ENCODE measurements at regions not wholly inside any gene's neighbourhood (a gene's known extent, or its start where the extent isn't known, plus 50 kb on each side); places are given as distances from the start of the nearest gene placed in this dataset.
"Not testable (repeated sequence)": the region's sequence is repeated elsewhere in the genome, so short reads cannot be mapped to it uniquely, and the experiment has no call there.

DNA sequence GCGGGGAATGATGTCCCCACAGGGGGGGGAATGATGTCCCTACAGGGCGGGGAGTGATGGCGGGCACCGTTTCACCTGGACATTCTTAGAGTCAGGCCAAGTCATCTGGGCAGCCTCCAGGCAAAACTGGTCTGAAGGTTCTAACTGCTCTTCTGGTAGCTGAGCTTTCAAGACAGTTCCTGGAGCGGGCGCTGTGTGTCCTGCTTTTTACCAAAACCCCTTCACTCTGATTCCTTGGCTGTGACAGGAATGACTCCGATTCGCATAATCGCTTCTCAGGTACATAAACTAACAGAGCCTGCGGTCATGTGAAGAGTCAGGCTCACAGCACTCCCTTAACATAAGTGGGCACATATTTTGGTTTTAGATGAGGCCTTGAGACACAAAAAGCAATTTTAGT lies 836.0 kb downstream of the TRIML1 start:
- DNase-seq, result no peak

DNA sequence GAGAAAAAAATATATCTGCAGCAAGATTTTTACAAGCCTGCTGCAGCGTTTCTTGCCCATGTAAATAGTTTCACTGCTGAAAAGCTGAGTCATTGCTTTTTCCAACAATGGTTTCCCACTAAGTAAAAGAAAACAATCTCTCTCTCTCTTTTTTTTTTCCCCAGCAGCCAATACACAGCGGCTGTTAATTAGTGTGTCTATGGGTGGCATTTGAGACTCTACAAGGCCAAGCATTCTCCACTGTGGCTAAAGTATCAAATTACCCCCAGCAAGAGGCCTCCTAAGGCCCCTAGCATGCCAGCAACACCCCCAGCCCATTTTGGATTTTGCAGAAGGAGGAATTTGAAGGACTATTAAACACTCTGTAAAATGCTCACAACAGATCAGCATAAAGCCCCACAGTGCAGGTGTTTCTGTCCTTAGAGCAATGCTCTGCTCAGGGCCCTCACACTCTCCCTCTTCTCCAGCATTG lies 837.4 kb downstream of the TRIML1 start:
- DNase-seq, result no peak

DNA sequence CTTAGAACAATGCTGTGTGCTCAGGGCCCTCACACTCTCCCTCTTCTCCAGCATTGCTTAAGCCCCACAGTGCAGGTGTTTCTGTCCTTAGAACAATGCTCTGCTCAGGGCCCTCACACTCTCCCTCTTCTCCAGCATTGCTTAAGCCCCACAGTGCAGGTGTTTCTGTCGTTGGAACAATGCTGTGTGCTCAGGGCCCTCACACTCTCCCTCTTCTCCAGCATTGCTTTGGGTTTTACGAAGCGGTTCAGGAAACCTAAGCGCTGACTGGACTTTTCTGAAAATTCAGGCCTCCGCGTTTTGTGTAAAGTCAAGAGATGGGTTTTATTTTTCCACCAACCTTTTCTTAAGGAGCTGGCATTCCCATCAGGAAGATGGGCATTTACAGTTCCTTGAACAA lies 838.0 kb downstream of the TRIML1 start:
- not testable (repeated sequence) for DNase-seq

DNA sequence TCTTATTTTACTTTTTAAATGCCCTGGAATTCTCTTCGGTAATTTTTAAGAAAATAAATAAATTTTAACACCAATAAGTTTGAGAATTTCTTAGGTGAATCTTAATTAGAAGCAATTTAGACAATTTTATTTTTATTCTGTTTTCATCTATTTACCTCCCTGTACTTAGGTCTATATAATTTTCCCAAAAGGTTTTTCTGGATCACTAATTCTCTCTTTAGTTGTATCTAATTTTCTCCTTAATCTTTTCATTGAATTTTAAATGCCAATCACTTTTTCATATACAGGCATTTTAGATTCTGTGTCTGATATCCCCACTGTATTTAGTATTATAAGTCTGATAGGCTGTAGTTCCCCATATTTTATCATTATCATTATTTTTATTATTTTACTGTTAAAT lies 845.3 kb downstream of the TRIML1 start:
- no peak for DNase-seq

DNA sequence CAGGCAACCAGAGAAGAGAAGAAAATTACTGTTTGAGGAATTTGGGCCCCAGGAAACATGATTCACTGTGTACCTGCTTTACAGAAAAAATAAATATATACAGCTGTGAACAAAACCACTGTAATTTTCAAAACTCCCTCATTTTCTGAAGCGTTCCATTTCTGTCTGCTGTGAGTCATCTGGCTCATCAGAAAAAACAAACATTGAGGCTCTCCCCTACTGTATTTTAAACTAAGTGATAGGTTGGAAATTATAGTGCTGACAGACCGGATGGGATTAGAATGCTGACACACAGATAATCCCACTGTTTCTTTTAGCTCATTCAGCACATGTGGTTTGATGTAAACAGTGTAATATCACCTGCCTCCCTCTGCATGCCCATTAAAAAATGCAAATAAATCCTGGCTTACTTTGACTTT lies 847.0 kb downstream of the TRIML1 start:
- DNase-seq, result no peak

DNA sequence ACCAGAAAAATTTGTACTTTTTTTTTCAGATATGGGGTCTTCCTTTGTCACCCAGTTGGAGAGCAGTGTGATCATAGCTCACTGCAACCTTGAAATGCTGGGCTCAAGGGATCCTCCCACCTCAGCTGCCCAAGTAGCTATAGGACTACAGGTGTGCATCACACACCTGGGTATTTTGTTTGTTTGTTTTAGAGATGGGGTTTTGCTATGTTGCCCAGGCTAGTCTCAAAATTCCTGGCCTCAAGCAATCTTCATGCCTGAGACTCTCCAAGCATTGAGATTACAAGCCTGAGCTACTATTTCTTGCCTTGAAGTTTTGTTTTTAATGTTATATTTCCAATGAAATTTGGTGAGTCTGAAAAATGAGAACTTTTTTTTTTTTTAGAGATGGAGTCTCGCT lies 847.8 kb downstream of the TRIML1 start:
- no peak for DNase-seq

DNA sequence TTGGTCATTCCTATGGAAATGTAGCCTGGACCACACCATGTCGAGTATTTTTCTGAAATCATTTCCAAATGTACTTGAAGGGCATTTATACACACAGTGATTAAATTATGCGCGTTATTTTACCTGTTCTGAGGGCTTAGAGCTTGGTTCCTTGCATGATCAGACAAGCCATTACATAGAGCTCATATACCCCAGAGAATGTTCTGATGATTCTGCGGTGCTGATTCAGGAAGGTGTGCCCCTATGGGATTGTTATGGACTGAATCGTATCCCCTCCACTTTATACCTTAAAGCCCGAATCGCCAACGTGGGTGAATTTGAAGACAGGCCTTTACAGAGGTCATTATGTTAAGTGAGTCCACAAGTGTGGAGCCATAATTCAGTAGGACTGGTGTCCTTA lies 848.9 kb downstream of the TRIML1 start:
- no peak for DNase-seq

DNA sequence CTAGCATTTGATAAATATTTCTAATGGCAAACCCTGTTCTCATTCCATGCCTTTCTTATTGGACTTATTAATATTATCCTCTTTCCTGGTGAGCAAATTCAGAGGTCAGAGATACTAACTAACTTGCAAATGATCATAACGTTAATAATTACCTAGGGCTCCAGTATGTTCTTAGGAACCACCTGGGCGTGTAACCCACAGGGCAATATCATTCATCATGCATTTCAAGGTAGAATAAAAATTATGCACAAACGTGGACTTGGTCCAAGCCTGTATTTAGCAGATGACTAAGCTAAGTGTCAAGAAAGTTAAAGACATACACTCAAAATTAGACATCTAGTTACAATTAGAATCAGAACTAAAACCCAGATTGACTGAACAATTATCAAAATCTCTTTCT lies 850.1 kb downstream of the TRIML1 start:
- no peak for DNase-seq

DNA sequence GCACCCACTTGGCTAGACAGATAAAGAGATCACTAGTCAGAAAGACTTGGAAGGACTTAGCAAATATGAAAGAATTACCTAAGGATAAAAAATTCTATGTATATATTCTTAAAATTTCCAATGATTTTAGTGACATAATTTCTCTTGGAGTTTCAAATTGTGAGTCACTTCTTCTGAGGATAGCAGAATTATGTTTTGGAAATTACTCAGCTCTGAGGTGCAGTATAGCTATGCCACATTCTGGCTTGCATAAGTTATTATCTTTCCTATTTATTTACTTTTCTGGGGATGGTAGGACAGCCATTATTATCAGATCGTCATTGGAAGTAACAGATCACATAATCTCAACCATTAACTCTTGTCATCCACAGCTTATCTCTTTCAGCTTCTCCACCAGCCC lies 853.5 kb downstream of the TRIML1 start:
- no peak for DNase-seq

DNA sequence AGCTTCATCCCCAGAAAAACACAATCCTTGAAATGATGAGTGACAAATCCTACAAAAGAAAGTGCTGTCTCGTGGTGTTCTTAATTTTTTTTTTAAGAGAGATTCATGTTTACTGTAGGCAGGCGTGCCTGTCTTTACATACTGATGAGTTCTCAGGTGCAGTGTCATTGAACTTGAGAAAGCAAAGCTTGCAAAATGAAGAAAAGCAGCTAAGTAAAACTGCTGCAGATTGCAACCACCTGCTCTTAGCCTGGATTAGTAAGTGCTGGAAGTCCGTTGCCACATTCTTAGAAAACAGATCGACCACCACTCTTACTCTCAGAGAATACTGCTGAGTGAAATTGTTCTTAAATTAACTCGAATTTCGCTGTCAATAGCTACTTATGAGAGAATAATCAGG lies 854.6 kb downstream of the TRIML1 start:
- DNase-seq, result no peak

DNA sequence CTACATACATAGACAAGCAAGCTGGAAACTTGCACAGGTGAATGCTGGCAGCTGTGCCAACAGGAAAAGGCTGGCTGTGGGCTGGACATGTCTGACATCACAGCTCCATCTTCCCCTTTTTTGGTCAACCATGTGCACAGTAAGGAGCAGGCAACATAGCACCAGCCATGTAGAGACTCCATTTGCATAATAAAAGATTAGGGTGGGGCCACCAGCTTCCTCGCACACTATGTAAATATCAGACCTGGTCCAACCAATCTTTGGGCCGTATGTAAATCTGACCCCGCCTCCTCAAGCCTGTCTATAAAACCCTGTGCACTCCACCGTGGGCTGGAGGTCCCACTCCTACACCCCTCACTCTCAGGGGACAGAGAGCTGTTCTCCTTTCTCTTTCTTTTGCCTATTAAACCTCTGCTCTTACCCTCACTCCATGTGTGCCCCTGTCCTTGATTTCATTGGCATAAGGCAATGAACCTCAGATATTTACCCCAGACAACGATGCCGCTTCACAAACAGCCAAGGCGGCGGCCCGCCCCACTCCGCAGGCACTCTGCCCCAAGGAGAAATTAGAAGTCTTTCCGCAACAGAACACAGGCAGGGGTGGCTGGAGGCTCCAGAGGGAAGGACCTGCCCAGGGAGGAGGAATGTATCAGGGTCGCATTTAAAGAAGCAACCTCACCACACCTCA lies 862.2 kb downstream of the TRIML1 start:
- DNase-seq, result no peak

DNA sequence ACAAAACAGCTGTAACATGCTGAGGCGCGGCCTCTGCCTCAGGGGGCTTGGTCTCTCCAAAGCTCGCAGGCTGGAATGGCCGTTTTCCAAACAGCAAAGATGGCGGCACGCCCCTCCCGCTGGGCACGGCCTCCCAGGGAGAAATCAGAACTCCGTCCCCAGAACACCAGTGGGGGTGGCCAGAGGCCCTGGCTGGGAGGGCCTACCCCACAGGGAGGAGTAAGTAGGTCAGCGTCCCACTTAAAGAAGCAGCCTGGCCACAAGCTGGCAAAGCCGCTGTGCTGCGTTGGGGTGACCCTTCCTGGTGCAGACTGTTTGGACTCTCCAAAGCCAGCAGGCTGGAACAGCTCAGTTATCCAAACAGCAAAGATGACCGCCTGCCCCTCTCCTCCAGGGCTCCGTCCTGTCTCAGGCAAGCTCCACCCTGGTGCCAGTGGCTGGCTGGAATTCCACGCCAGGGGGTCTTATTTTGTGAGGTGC lies 862.8 kb downstream of the TRIML1 start:
- no peak for DNase-seq

DNA sequence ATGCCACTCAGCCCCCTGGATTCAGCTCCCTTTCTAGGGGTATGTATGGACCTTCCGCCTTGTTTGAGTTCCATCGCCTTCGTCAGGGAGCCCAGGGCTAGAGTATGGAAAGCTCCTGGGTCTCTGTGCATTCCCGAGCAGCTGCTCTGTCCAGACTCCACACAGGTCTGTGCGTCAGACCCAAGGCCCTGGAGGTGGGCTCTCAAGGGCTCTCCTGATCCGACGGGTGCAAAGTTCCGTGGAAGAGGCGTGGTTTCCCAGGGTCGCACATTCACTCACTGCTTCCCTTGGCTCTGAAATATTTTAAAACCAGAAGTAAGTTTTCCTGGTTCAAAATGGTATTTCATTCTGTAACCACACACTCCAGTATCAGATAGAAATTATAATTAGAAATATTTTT lies 863.2 kb downstream of the TRIML1 start:
- DNase-seq, result no peak

DNA sequence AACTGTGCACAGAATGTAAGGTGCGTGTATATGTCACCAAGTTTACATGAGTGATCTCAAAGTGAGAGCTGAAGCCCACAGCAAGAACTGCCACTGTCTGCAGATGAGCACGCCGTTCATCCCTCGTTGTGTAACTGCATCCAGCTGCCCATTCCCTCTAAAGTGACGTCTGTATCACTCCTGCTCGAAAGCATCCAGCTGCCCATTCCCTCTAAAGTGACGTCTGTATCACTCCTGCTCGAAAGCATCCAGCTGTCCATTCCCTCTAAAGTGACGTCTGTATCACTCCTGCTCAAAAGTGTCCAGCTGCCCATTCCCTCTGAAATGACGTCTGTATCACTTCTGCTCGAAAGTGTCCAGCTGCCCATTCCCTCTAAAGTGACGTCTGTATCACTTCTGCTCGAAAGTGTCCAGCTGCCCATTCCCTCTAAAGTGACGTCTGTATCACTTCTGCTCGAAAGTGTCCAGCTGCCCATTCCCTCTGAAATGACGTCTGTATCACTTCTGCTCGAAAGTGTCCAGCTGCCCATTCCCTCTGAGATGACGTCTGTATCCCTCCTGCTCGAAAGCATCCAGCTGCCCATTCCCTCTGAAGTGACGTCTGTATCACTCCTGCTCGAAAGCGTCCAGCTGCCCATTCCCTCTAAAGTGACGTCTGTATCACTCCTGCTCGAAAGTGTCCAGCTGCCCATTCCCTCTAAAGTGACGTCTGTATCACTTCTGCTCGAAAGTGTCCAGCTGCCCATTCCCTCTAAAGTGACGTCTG lies 871.4 kb downstream of the TRIML1 start:
- not testable (repeated sequence) for DNase-seq

DNA sequence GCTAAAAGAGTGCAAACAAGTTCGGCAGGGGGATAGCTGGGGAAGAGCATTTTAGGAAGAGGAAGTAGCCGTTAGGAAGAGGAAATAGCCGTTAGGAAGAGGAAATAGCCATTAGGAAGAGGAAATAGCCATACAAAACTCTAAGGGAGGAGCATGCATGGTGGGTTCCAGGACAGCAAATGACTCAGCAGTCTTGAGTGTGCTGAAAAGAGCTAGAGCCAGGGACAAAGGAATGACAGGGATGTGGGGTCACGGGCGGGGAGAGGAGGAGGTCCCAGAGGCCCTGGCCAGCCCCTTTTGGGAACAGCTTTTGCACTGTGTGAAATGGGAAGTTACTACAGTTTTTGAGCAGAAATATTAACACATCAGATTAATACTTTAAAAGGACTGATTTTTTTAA lies 882.6 kb downstream of the TRIML1 start:
- no peak for DNase-seq

DNA sequence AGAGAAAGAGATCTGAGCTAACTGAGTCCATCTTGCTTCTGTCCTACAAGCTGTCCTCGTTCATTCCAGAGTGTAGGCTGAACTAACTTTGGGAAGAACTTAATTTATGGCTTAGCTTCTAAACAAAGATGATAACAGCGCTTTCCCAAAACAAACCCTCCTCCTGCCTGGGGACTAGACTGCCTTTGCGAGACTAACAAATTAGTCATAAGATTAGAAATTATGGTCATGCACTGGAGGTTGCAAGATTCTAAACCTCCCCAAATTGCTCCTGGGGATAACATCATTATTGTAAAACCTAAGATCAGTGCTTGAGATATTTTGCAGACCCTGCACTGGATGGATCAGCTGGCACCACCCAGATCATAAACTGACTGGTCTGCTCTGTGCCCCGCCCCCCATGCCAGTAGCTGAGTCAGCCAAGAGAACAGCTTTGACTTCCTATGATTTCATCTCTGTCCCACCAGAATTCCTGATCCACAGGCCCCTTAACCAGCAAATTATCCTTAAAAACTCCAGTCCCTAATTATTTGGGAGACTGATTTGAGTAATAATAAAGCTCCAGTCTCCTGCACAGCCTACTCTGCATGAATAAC lies 883.3 kb downstream of the TRIML1 start:
- no peak for DNase-seq

DNA sequence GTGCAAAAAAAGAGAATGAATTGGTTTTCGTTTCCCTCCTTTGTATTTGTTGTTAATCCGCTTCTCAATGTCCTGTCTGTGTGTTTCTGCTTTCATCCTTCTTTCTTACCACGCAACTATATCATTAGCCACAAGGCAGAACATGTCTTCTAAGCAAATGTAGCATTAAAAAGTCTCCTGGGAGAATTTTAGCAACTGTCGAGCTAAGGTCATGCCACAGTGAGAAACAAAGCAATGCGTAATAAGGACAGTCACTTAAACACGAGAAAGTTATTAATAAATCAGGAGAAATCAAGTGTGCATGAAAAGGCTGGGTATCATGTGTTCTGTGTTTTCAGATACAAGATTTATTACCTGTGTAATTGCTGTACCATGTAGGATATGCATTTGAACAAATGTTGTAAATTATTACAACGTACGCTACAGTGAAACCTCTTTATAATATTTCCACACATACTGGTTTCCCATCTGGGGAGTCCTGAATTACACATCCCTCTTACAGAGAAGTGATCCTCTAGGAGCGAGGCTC lies 890.8 kb downstream of the TRIML1 start:
- DNase-seq, result no peak

DNA sequence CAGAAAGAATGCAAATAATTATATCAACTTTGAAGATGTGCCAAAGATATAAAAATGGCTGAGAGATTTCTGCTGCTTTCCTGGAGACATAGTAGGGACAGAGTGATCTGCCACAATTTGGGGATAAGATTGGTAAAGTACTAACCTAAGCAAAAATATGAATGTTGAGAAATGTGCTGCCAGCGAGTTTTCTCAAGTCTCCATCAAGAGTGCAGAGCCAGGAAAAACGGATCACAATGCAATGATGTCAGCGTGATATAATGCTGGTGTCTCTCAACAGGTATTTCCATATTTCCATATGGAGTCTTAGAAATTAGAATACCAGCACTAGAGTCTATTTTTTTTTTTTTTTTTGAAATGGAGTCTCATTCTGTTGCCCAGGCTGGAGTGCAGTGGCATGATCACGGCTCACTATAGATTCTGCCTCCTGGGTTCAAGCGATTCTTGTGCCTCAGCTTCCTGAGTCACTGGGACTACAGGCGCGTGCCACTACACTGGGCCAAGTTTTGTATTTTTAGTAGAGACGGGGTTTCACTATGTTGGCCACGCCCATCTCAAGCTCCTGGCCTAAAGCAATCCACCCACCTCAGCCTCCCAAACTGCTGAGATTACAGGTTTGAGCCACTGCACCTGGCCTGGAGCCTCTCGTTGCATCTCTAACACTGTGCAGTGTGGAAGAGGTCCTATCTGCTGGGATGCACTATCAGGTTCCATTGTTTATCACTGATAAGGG lies 893.5 kb downstream of the TRIML1 start:
- DNase-seq, result no peak

DNA sequence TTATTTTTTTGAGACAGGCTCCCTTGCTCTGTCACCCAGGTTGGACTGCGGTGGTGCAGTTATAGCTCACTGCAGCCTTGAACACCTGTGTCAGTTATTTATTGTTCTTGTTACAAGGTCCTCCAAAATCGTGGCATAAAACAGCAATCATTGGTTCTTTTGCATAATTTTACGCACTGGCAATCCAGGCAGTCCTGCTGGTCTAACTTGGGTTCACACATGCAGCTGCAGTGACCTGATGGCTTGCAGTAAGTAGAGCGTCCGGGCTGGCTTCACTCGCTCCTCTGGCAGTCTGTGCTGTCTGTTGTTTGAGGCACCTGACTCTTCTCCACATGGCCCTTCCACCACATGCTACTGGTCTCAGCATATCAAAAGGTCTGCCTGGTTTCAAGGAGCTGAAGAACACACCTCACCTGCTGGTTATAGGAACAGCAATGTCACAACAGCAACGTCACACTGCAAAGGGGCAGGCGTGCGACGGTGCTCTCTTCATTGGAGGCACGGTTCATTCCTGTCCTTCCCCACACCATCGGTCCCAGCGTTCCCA lies 894.6 kb downstream of the TRIML1 start:
- DNase-seq, result no peak

DNA sequence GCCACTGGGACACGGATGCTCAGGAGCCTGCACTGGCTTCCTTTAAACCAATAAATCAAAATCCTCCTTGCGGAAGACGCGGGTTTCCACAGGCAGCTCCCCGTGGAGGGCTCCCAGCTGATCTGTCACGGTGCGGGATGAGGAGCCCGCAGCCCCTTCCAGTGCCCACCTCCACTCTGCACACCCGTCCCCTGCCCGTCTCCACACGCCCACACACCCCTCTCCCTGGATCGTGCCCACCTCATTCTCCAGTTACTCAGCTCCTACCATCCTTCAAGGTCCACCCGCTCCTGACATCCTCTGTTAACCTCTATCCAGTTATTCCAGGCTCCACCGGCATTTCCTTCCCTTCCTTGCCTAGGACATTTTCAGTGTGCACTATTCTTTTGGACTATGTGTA lies 895.9 kb downstream of the TRIML1 start:
- DNase-seq, result no peak

DNA sequence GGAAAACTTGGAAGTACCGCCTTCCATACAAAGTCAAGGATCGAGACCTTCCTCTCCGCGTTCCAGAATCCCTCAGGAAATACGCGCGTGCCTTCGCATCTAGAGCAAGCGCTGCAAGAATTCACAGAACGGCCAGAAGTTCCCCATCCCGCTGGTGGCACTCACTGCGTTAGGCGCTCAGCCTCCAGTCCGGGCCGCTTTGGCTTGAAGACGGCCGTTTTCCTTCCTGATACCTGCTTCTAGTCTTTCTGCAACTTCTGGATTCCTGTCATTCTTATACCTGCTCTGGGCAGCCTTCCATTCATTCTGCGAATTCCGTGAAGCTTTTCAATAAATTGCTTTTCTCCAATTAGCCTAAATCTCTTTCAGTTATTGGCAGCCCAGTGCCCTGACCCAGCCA lies 896.4 kb downstream of the TRIML1 start:
- no peak for DNase-seq

DNA sequence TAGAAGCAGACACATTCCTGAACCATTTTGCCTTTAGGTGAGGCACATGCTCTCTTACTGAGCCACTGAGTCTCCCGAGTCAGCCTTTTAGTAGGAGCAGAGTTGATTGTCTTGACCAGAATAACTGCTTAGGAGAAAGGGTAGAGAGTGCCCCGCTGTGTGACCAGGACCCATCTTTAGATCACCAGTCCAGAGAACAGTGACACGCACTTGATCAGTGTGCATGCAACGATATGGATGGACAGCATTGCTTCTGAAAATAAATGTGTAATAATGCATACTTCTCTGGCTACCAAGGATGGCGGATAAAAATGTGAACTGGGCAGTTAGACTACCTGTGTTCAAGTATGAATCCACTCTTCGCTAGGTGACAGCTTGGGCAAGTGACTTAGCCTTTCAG lies 897.7 kb downstream of the TRIML1 start:
- DNase-seq, result no peak

DNA sequence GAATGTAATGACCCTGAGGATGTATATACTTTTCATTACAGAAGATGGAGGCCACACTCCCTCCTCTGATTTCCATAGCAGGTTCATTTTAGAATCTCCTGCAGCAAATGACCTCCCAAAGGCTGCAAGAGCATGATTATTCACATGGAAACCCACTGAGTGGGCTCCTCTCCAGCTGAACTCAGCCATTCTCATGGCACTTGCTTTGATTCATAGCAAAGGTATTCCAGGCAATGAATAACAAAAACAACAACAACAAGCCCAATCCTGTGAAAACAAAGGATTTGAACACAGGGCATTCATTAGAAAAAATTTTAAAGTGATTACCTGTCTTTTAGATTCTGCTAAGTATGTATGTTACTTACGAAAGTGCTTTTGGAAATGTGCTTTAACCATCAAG lies 894.0 kb upstream of the FRG1 start:
- no peak for DNase-seq

All from stimulated activated CD4-positive, alpha-beta T cell treated with anti-CD3 and anti-CD28 coated beads, Interleukin-2, amount 100 ng/mL, for 24 hours (primary cell).